CD4-positive, alpha-beta T cell treated with Interferon alpha-2 for 1 hour (primary cell): ENCODE measurements at regions not wholly inside any gene's neighbourhood (a gene's known extent, or its start where the extent isn't known, plus 50 kb on each side); places are given as distances from the start of the nearest gene placed in this dataset.
"Not testable (repeated sequence)": the region's sequence is repeated elsewhere in the genome, so short reads cannot be mapped to it uniquely, and the experiment has no call there.

ENCODE experiments used
- DNase-seq, 2 donors: peaks; one replicate each; pipeline ENCODE4 v3.0.0-alpha.2; 2020 to 2022

DNA sequence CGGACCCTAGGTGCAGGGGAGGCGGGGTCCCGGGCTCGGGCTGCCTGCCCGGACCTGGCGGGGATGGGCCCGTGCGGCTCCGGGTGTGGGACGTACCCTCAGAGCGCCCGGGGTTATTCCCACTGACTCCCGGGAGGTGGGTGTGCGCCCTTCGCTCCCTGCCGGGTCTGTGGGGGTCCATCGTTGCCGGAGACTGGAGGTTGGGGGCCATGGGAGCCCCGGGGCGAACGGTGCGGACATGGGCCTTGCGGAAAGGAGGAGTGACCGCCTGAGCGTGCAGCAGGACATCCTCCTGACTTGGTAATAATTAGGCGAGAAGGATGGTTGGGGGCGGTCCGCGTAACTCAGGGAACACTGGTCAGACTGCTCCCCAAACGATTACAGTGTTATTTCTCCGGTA lies 552.7 kb downstream of the TUBA3C start:
- DNase-seq = not testable (repeated sequence)

GRCh38 chr13:18628428-18628827 lies 553.2 kb downstream of the TUBA3C start:
- DNase-seq = no peak

GRCh38 chr13:18624061-18624460 lies 557.6 kb downstream of the TUBA3C start:
- DNase-seq = not testable (repeated sequence)

DNA sequence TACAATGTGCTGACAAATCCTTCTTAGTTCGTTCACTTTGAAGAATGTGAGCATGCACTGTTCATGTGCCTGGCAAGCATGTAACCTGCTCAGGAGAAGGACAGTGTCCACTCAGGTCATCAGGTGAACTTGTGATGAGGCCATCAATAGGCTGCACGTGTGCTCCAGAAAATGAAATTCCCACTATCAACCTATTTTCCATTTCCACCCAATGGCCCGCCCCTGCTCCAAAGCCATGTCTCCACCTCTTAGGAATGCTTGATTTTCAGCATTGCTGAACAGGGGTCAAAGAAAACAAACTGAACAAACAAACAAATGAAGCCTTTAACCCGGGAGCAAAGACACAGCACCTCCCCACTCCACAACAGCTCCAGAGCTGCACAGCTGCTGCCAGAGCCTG lies 563.2 kb downstream of the TUBA3C start:
- not testable (repeated sequence) for DNase-seq

GRCh38 chr13:18610476-18610875 lies 571.1 kb downstream of the TUBA3C start:
- DNase-seq = not testable (repeated sequence)

DNA sequence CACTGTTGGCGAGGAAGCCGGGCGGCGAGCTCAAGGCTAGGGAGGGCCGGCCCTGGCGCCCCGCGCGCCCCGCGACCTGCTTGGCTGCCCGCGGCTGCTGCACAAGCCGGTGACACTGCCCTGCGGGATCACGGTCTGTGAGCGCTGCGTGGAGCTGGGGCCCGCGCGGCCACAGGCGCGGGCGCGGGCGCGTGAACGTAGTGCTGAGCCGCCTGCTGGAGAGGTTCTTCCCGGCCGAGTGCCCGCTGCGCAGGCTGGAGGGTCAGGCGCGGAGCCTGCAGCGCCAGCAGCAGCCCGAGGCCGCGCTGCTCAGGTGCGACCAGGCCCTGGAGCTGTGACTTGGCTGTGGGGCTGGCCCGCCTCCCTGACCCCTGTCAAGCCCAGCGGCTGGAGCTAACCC lies 572.3 kb downstream of the TUBA3C start:
- DNase-seq = not testable (repeated sequence)

- not testable (repeated sequence) for DNase-seq
Measured at GRCh38 chr13:18608851-18609250, 572.8 kb downstream of the TUBA3C start.

GRCh38 chr13:18600366-18600765 lies 581.3 kb downstream of the TUBA3C start:
- DNase-seq = not testable (repeated sequence)

- DNase-seq = not testable (repeated sequence)
Measured at GRCh38 chr13:18599791-18600211, 581.8 kb downstream of the TUBA3C start.

GRCh38 chr13:18598543-18598942 lies 583.1 kb downstream of the TUBA3C start:
- not testable (repeated sequence) for DNase-seq

DNA sequence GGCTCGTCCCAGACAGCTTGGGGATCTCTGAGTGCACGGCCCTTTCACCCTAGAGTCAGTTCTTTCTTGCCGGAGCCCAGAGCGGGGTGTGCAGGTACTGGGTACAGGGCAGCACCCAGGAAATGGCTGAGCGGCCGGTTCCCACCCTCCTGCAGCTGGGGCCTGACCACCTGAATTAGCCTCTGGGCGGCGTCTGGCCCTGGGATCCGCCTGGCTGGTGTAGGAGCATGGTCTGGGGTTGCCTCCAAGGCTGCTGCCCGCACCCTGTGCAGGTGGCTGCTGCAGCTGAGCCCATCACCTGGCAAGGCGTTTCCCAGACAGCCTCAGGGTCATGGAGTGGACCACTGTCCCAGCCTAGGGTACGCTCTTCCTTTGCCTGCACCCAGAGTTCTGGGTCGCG lies 583.7 kb downstream of the TUBA3C start:
- DNase-seq = not testable (repeated sequence)

GRCh38 chr13:18577103-18577502 lies 604.5 kb downstream of the TUBA3C start:
- DNase-seq = not testable (repeated sequence)

DNA sequence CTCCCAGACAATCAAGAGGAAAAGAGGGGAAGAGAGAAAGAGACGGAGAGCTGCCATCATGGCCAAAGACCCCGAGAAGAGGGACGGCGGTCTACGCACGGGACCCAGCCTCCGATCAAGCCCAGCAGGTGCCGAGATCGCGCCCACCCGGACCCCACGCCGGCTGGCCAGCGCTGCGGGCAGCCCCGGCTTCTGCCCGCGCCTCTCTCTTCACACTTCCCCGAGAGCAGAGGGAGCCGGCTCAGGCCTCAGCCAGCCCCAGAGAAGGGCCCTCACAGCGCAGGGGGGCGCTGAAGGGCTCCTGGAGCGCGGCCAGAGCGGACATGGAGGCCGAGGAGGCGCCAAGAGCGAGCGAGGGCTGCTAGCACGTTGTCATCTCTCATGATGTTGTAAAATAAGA lies 613.7 kb downstream of the TUBA3C start:
- DNase-seq = not testable (repeated sequence)
